ENCODE measurements at regions not wholly inside any gene's neighbourhood (a gene's known extent, or its start where the extent isn't known, plus 50 kb on each side); places are given as distances from the start of the nearest gene placed in this dataset.
"Not testable (repeated sequence)": the region's sequence is repeated elsewhere in the genome, so short reads cannot be mapped to it uniquely, and the experiment has no call there.

DNA sequence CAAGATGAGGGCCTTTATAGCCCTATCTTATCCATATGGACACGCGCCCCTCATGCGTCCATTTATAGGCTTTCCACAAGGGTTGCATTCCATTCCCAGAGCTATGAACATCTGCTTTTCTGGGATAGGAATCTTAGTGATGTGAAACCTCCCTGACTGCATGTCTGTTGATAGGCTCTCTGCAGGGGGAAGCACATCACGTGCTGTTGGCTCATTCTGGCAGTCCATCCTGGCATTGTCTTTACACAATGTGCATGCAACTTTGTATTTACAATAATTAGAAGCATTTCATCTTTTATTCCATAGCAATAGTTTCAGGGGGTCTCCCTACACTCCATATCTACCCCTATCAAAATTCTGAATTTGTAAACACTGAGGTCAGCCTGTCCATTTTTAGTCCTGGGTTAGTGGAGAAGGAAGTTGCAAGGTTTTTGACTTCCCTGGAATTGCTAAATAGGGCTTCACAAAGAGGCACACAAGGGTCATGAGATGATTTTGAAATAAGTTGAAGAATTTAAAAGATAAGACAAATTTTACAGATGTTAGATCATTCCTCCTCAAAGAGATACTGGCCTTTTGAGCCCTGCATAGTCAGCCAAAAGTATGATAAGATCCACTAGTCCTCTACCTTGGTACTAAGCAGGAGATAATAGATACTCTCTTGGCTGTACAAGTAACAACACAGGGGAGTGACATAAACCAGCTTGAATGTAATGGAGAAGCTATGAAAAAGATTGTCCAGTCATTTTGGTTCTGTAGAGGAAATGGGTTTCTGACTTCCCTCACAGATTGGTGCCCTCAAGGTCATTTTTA lies 98.7 kb upstream of the GPR141 start:
- H3K4me1 Mint-ChIP-seq (ENCODE audit: low read depth); H3K9me3 Mint-ChIP-seq; H3K27ac Mint-ChIP-seq; DNase-seq; CTCF ChIA-PET; intact Hi-C loops (cut with micrococcal nuclease); H3K4me3 Mint-ChIP-seq; H3K36me3 Mint-ChIP-seq (ENCODE audit: low read depth): not testable (repeated sequence)
- H3K27me3 Mint-ChIP-seq (ENCODE audit: low read depth), result peaks cover 24% of the 10 kb centered on the region

DNA sequence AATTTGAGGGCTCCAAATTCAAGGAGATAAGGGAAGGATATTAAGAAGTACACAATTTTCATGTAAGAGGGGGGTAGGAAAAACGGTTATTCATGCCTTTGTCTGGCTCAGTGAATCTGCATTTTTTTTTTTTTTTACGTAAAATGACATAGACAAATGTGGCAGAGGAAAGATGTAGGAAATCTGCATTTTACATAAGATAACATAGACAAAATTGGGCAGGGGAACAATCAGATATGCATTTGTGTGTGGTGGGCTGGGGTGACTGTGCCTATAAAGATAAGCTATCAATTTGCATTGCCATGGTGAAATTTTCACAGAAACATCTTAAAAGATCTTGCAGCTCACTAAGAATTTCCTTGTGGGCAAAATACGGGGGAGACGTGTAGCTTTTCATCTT lies 92.7 kb upstream of the GPR141 start:
- Mint-ChIP-seq H3K9me3 (peaks cover 2% of the 10 kb centered on the region), H3K36me3 (ENCODE audit: low read depth) (no peaks in the 10 kb centered on the region), H3K27me3 (ENCODE audit: low read depth) (peaks cover 22% of the 10 kb centered on the region), H3K4me3 (no peak overlapping the region), H3K4me1 (ENCODE audit: low read depth) (no peaks in the 10 kb centered on the region), H3K27ac (no peak overlapping the region)
- intact Hi-C loops (cut with micrococcal nuclease), result no loop called here
- CTCF ChIA-PET, result no interaction called here
- DNase-seq, result no peak

DNA sequence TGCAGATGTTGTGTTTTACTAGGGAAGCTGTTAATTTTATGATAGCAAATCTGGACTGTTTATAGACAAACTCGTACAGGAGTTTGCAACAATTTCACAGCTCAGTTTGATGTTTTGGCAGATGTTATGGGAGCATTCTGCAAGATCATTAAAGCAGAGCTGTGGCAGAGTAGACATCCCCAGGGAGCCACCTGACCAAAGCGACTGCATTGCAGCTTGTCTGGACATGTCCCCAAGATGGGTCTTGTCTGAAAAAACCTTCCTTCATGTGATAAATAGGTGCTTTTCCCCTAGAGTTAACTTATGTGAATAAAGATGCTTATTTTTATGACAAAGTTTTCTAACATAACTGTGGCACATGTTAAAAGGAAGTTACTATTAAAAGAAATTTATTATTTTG lies 91.2 kb upstream of the GPR141 start:
- no peak for DNase-seq
- no peaks in the 10 kb centered on the region for H3K36me3 Mint-ChIP-seq (ENCODE audit: low read depth)

DNA sequence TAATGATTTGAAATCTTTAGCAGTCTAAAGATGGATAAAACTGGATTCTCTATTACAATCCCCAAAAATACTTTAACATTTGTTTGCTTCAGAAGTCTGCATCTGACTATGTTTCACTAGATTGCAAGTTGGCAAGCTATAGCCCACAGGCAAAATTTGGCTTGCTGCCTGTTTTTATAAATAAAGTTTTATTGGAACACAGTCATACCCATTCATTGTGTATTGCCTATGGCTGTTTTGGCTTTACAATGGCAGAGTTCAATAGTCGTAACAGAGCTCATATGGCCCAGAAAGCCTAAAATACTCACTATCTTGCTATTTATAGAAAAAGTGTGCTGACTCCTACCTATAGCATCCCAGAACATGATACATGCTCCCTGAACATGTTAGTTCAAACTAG lies 89.0 kb upstream of the GPR141 start:
- CTCF ChIA-PET, result no interaction called here
- DNase-seq, result no peak
- Mint-ChIP-seq H3K9me3 (peaks cover under 1% of the 10 kb centered on the region), H3K27me3 (ENCODE audit: low read depth) (peaks cover 6% of the 10 kb centered on the region), H3K4me3 (no peak overlapping the region), H3K4me1 (ENCODE audit: low read depth) (no peaks in the 10 kb centered on the region), H3K36me3 (ENCODE audit: low read depth) (no peaks in the 10 kb centered on the region), H3K27ac (no peak overlapping the region)
- intact Hi-C loops (cut with micrococcal nuclease), result no loop called here

More for the DNA sequence above, 91.2 kb upstream of the GPR141 start:
- intact Hi-C loops (cut with micrococcal nuclease), result no loop called here
- no peaks in the 10 kb centered on the region for H3K4me1 Mint-ChIP-seq (ENCODE audit: low read depth)
- no peak overlapping the region for H3K4me3 Mint-ChIP-seq
- H3K9me3 Mint-ChIP-seq, result peaks cover 2% of the 10 kb centered on the region
- CTCF ChIA-PET, result no interaction called here
- H3K27ac Mint-ChIP-seq, result no peak overlapping the region
- peaks cover 22% of the 10 kb centered on the region for H3K27me3 Mint-ChIP-seq (ENCODE audit: low read depth)

DNA sequence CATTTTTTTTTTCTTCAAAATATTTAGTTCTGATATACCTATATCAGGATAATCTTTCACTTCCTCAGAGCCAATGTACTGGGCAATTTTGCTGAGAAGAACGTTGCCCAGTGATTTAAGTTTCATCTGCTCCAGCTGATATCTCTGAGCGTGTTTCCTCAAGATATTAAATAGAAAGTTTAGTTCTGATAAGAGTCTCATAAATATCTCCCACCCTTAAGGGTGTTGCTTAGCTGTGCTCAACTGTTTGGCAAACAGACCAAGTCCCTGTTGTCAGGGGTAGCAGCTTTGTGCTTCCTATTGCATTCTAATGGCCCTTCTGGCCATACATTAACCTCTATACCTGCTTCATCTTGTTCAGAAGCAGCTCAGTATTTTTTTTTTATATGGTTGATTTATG lies 84.7 kb upstream of the GPR141 start:
- no peak overlapping the region for H3K4me3 Mint-ChIP-seq

DNA sequence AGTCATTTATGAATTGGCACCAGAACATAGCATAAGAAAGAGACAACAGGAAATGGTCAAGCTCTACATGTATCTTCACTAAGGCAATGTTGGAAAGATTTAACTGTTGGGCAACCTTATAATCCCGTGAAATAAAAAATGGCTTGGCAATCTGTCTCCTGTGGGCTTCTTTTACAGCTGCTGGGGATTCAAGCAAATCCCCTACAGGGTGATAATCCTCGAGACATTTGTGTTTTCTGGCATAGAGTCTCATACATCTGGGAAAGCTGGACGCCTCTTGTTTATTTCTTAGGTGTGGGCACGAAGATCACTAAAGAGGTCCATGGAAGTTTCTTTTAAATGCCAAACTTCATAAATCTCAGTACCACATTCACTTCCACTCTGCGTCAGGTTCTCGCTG lies 82.2 kb upstream of the GPR141 start:
- H3K36me3 Mint-ChIP-seq (ENCODE audit: low read depth), result no peaks in the 10 kb centered on the region
- H3K4me1 Mint-ChIP-seq (ENCODE audit: low read depth), result no peaks in the 10 kb centered on the region
- no peak overlapping the region for H3K4me3 Mint-ChIP-seq
- no peak overlapping the region for H3K27ac Mint-ChIP-seq
- DNase-seq, result no peak
- H3K27me3 Mint-ChIP-seq (ENCODE audit: low read depth), result peaks cover 8% of the 10 kb centered on the region
- no peaks in the 10 kb centered on the region for H3K9me3 Mint-ChIP-seq
- intact Hi-C loops (cut with micrococcal nuclease), result no loop called here
- CTCF ChIA-PET, result no interaction called here

More for the DNA sequence above, 84.7 kb upstream of the GPR141 start:
- no peak overlapping the region for H3K27ac Mint-ChIP-seq
- H3K27me3 Mint-ChIP-seq (ENCODE audit: low read depth), result peaks cover 8% of the 10 kb centered on the region
- no peaks in the 10 kb centered on the region for H3K9me3 Mint-ChIP-seq
- intact Hi-C loops (cut with micrococcal nuclease), result no loop called here
- CTCF ChIA-PET, result interaction anchor here (0.7 kb wide), 1 partner anchor 31 kb away, joined by 3 read pairs; no protein-coding TSS in a partner anchor
- H3K4me1 Mint-ChIP-seq (ENCODE audit: low read depth), result no peaks in the 10 kb centered on the region
- no peak for DNase-seq
- H3K36me3 Mint-ChIP-seq (ENCODE audit: low read depth), result no peaks in the 10 kb centered on the region

DNA sequence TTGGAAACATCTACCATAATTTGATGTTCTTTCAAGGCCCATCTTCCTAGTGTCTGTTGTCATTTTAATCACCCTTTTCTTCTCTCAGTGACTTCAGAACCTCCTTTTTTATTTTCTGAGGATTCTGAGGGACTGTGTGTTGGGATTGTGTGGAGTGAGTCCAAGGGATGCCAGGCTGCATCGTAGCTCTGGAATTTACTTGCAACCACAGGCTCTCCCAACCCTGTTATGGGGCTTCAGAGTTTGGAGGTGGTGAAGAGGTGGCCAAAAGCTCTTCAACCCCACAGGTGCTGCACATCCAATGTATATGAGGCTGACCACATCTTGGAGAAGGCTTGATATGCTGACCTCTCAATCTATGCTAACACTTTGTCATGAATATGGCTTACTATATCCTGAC lies 79.5 kb upstream of the GPR141 start:
- intact Hi-C loops (cut with micrococcal nuclease), result no loop called here
- Mint-ChIP-seq H3K4me1 (ENCODE audit: low read depth) (no peaks in the 10 kb centered on the region), H3K9me3 (no peaks in the 10 kb centered on the region), H3K27ac (no peak overlapping the region), H3K4me3 (no peak overlapping the region), H3K27me3 (ENCODE audit: low read depth) (peaks cover 11% of the 10 kb centered on the region), H3K36me3 (ENCODE audit: low read depth) (no peaks in the 10 kb centered on the region)
- CTCF ChIA-PET, result no interaction called here
- no peak for DNase-seq

DNA sequence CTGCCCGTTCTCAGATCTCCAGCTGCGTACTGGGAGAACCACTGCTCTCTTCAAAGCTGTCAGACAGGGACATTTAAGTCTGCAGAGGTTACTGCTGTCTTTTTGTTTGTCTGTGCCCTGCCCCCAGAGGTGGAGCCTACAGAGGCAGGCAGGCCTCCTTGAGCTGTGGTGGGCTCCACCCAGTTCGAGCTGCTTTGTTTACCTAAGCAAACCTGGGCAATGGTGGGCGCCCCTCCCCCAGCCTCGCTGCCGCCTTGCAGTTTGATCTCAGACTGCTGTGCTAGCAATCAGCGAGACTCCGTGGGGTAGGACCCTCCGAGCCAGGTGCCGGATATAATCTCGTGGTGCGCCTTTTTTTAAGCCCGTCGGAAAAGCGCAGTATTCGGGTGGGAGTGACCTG lies 66.2 kb upstream of the GPR141 start:
- H3K4me1 Mint-ChIP-seq (ENCODE audit: low read depth); H3K36me3 Mint-ChIP-seq (ENCODE audit: low read depth); DNase-seq; intact Hi-C loops (cut with micrococcal nuclease); H3K27me3 Mint-ChIP-seq (ENCODE audit: low read depth); H3K27ac Mint-ChIP-seq; CTCF ChIA-PET; H3K9me3 Mint-ChIP-seq; H3K4me3 Mint-ChIP-seq: not testable (repeated sequence)

DNA sequence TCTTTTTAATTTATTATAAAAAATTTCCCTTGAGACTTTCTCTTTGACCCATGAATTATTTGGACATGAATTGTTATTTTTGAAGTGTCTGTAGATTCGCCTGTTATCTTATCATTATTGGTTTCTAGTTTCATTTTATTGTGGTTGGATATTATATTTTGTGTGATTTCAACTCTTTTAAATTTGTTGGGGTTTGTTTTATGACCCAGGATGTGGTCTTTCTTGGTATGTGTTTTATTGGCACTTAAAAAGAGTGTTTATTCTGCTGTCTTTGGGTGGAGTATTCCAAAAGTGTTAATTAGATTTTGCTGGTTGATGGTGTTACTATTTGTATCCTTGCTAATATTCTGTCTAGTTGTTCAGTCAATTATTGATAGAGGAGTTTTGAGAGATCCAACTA lies 50.5 kb upstream of the GPR141 start:
- Mint-ChIP-seq H3K27me3 (ENCODE audit: low read depth) (peaks cover 31% of the 10 kb centered on the region), H3K36me3 (ENCODE audit: low read depth) (no peaks in the 10 kb centered on the region), H3K4me1 (ENCODE audit: low read depth) (no peaks in the 10 kb centered on the region), H3K9me3 (peaks cover 11% of the 10 kb centered on the region), H3K27ac (no peak overlapping the region), H3K4me3 (no peak overlapping the region)
- CTCF ChIA-PET, result no interaction called here
- intact Hi-C loops (cut with micrococcal nuclease), result no loop called here
- DNase-seq, result no peak

Measured in activated naive CD4-positive, alpha-beta T cell treated with anti-CD3 and anti-CD28 coated beads for 36 hours (primary cell).